Ishikawa (cell line): ENCODE measurements at regions not wholly inside any gene's neighbourhood (a gene's known extent, or its start where the extent isn't known, plus 50 kb on each side); places are given as distances from the start of the nearest gene placed in this dataset.
A peak's percentile ranks its signal among the peaks of the same experiment; 100 is the strongest.

ENCODE experiments used
- CEBPB ChIP-seq: IDR thresholded peaks from 2 replicates; pipeline ENCODE4 v1.6.1; 2012
- CREB1 ChIP-seq: IDR thresholded peaks from 2 replicates; pipeline ENCODE4 v1.6.1; 2012; ENCODE audit warnings: low read depth
- EGR1 ChIP-seq: IDR thresholded peaks from 2 replicates; pipeline ENCODE4 v1.6.1; 2012
- EP300 ChIP-seq: IDR thresholded peaks from 2 replicates; pipeline ENCODE4 v1.6.1; 2012; ENCODE audit warnings: borderline replicate concordance
- FOXM1 ChIP-seq: IDR thresholded peaks from 2 replicates; pipeline ENCODE4 v1.6.1; 2012; ENCODE audit warnings: low read depth, borderline replicate concordance
- MAX ChIP-seq: IDR thresholded peaks from 2 replicates; pipeline ENCODE4 v1.6.1; 2012
- NFIC ChIP-seq: IDR thresholded peaks from 2 replicates; pipeline ENCODE4 v1.6.1; 2012
- RAD21 ChIP-seq: IDR thresholded peaks from 2 replicates; pipeline ENCODE4 v1.6.1; 2012; ENCODE audit warnings: low read depth
- REST ChIP-seq: IDR thresholded peaks from 2 replicates; pipeline ENCODE4 v1.6.1; 2012; ENCODE audit warnings: low read depth, mild to moderate bottlenecking
- TAF1 ChIP-seq: IDR thresholded peaks from 2 replicates; pipeline ENCODE4 v1.6.1; 2012; ENCODE audit warnings: low read depth, mild to moderate bottlenecking
- TCF12 ChIP-seq: IDR thresholded peaks from 2 replicates; pipeline ENCODE4 v1.6.1; 2012; ENCODE audit warnings: low read depth
- TEAD4 ChIP-seq: IDR thresholded peaks from 2 replicates; pipeline ENCODE4 v1.6.1; 2012
- USF1 ChIP-seq: IDR thresholded peaks from 2 replicates; pipeline ENCODE4 v1.6.1; 2012
- YY1 ChIP-seq: IDR thresholded peaks from 2 replicates; pipeline ENCODE4 v1.6.1; 2012; ENCODE audit warnings: low read depth
- ZBTB7A ChIP-seq: IDR thresholded peaks from 2 replicates; pipeline ENCODE4 v1.6.1; 2012; ENCODE audit warnings: low read depth

- no peak for TF ChIP-seq USF1
- TF ChIP-seq EP300, result no peak
- TF ChIP-seq NFIC, result no peak
- no peak for TF ChIP-seq TAF1
- TF ChIP-seq CEBPB, result no peak
- TF ChIP-seq CREB1, result no peak
These were observed 1494.3 kb downstream of the AMY1C start for GRCh38 chr1:105243969-105244368.

- no peak for TF ChIP-seq USF1
- TF ChIP-seq MAX, result no peak
- no peak for TF ChIP-seq RAD21
- no peak for TF ChIP-seq CEBPB
- no peak for TF ChIP-seq EP300
- no peak for TF ChIP-seq ZBTB7A
- TF ChIP-seq REST, result no peak
- no peak for TF ChIP-seq YY1
- TF ChIP-seq NFIC, result no peak
- TF ChIP-seq TEAD4, result no peak
- no peak for TF ChIP-seq TCF12
- TF ChIP-seq CREB1, result no peak
- TF ChIP-seq TAF1, result no peak
- no peak for TF ChIP-seq FOXM1
These were observed 1505.2 kb downstream of the AMY1C start for GRCh38 chr1:105254906-105255305.

- TF ChIP-seq USF1, result peak; percentile 54; the same call in 1 of the 2 replicates
- TF ChIP-seq NFIC, result no peak
- no peak for TF ChIP-seq TCF12
These were observed 1510.3 kb downstream of the AMY1C start for GRCh38 chr1:105260001-105260400.

- TF ChIP-seq CREB1 (no peak), EGR1 (no peak), MAX (no peak), YY1 (no peak), REST (no peak), TEAD4 (no peak), ZBTB7A (no peak)
These were observed 1521.3 kb downstream of the AMY1C start for GRCh38 chr1:105270966-105271365.

- TF ChIP-seq REST (no peak), EP300 (no peak), TEAD4 (no peak), TAF1 (no peak), USF1 (no peak), ZBTB7A (no peak), RAD21 (no peak), YY1 (no peak), TCF12 (no peak), NFIC (no peak), MAX (no peak), CEBPB (no peak), FOXM1 (no peak), CREB1 (no peak), EGR1 (no peak)
These were observed 1545.1 kb downstream of the AMY1C start for GRCh38 chr1:105294838-105295237.
